Brain microvascular endothelial cell (primary cell): ENCODE measurements at regions not wholly inside any gene's neighbourhood (a gene's known extent, or its start where the extent isn't known, plus 50 kb on each side); places are given as distances from the start of the nearest gene placed in this dataset.

Experiments
- DNase-seq: peaks from one replicate; pipeline ENCODE4 v3.0.0-alpha.2; 2020
- H3K27ac ChIP-seq: fragments of 250-450 bp; sonication (Bioruptor Pico); 2 replicates; pipeline ENCODE4 v1.5.1; 2020; ENCODE audit warnings: mild to moderate bottlenecking, moderate library complexity
- H3K27me3 ChIP-seq: fragments of 250-450 bp; sonication (Bioruptor Pico); replicated peaks from 2 replicates; pipeline ENCODE4 v1.5.1; 2020; ENCODE audit warnings: mild to moderate bottlenecking
- H3K36me3 ChIP-seq: fragments of 250-450 bp; sonication (Bioruptor Pico); replicated peaks from 2 replicates; pipeline ENCODE4 v1.5.1; 2020; ENCODE audit warnings: mild to moderate bottlenecking
- H3K4me3 ChIP-seq: 2 replicates; pipeline ENCODE4 v1.5.1; 2011; ENCODE audit warnings: low read depth, mild to moderate bottlenecking, control low read depth, low read length, moderate library complexity
- CTCF ChIP-seq: IDR thresholded peaks from 2 replicates; pipeline ENCODE4 v1.5.1; 2011; ENCODE audit warnings: low read depth, mild to moderate bottlenecking, moderate library complexity, low read length, control low read depth, inconsistent platforms; ENCODE audit errors: missing control alignments
- in situ Hi-C: cut with HindIII; loops from 2 replicates; pipeline ENCODE4 v1.10.0; 2017; ENCODE audit warnings: low sequenced_read_pairs, low pct_ligation_motif_present

- H3K27me3 ChIP-seq: no peaks in the 10 kb centered on the region
- DNase-seq: no peak
- H3K36me3 ChIP-seq: no peaks in the 10 kb centered on the region
- no peak for TF ChIP-seq CTCF
- in situ Hi-C loops: no loop called here
- no peak overlapping the region for H3K27ac ChIP-seq
- no peak overlapping the region for H3K4me3 ChIP-seq
Measured at GRCh38 chr7:54672519-54672918, 86.5 kb downstream of the SEC61G start.

- peak overlapping the region; percentile 15 for H3K4me3 ChIP-seq
- H3K36me3 ChIP-seq: no peaks in the 10 kb centered on the region
- DNase-seq: peak; percentile 10
- no peak overlapping the region for H3K27ac ChIP-seq
- H3K27me3 ChIP-seq: peaks cover 7% of the 10 kb centered on the region
- TF ChIP-seq CTCF: peak; percentile 50
- in situ Hi-C loops: no loop called here
Measured at GRCh38 chr7:54664235-54665228, 94.5 kb downstream of the SEC61G start.

- H3K27me3 ChIP-seq: peaks cover 7% of the 10 kb centered on the region
- H3K4me3 ChIP-seq: peak overlapping the region; percentile 15
- DNase-seq: no peak
- no peak for TF ChIP-seq CTCF
- no peaks in the 10 kb centered on the region for H3K36me3 ChIP-seq
- in situ Hi-C loops: no loop called here
- no peak overlapping the region for H3K27ac ChIP-seq
Measured at GRCh38 chr7:54663603-54664234, 95.3 kb downstream of the SEC61G start.

- Histone ChIP-seq H3K36me3 (no peaks in the 10 kb centered on the region), H3K27ac (no peak overlapping the region), H3K4me3 (no peak overlapping the region), H3K27me3 (peaks cover 7% of the 10 kb centered on the region)
- in situ Hi-C loops: no loop called here
- no peak for TF ChIP-seq CTCF
- DNase-seq: no peak
Measured at GRCh38 chr7:54663186-54663585, 95.8 kb downstream of the SEC61G start.

GRCh38 chr7:54662701-54663100 is 96.3 kb downstream of the SEC61G start:
- no peak for DNase-seq
- peaks cover 7% of the 10 kb centered on the region for H3K27me3 ChIP-seq
- TF ChIP-seq CTCF: no peak
- no peak overlapping the region for H3K27ac ChIP-seq
- no peaks in the 10 kb centered on the region for H3K36me3 ChIP-seq
- H3K4me3 ChIP-seq: no peak overlapping the region
- in situ Hi-C loops: no loop called here
